H1 (cell line): ENCODE measurements at regions not wholly inside any gene's neighbourhood (a gene's known extent, or its start where the extent isn't known, plus 50 kb on each side); places are given as distances from the start of the nearest gene placed in this dataset.

Source experiments
- CTCF ChIA-PET: fragments of 300-600 bp; sonication (Branson Sonifier 250); formaldehyde crosslinking; loops from one replicate; lab custom pipeline; 2021; ENCODE audit not compliant: partially characterized antibody; lab: Charles Lee
- POLR2A ChIA-PET: fragments of 300-600 bp; sonication (Branson Sonifier 250); formaldehyde crosslinking; loops from one replicate; lab custom pipeline; 2021; ENCODE audit warnings: inconsistent platforms; ENCODE audit not compliant: partially characterized antibody; lab: Charles Lee
- DNase-seq, 2 experiments: peaks; one replicate each; pipeline versions ENCODE4 v3.0.0 to v3.0.0-alpha.2; 2010 to 2022; ENCODE audit warnings: low spot score in 2 of 2, low read depth in 1 of 2, mixed read lengths in 1 of 2
- FAIRE-seq: peaks from 2 replicates; lab custom pipeline; 2011; peaks lifted over from hg19 to GRCh38; lab: Jason Lieb, UNC
- H2AFZ ChIP-seq: 2 replicates; pipeline ENCODE4 v1.8.1; 2012; ENCODE audit warnings: low read length, inconsistent platforms
- H2AK5ac ChIP-seq: 2 replicates; pipeline ENCODE4 v1.6.1; 2013; ENCODE audit warnings: low read depth, low read length
- H2BK120ac ChIP-seq: replicated peaks from 2 replicates; pipeline ENCODE3; 2013; ENCODE audit warnings: low read depth, low read length, inconsistent platforms
- H2BK12ac ChIP-seq: 2 replicates; pipeline ENCODE4 v1.6.1; 2013; ENCODE audit warnings: low read depth, low read length
- H2BK15ac ChIP-seq: 2 replicates; pipeline ENCODE4 v1.6.1; 2013; ENCODE audit warnings: low read length
- H2BK20ac ChIP-seq: 2 replicates; pipeline ENCODE4 v1.6.1; 2013; ENCODE audit warnings: low read length
- H2BK5ac ChIP-seq: 2 replicates; pipeline ENCODE4 v1.6.1; 2013; ENCODE audit warnings: low read depth, low read length
- H3K14ac ChIP-seq: 2 replicates; pipeline ENCODE4 v1.6.1; 2013; ENCODE audit warnings: inconsistent platforms; ENCODE audit not compliant: insufficient read length
- H3K18ac ChIP-seq: 2 replicates; pipeline ENCODE4 v1.6.1; 2013; ENCODE audit warnings: low read length; ENCODE audit errors: extremely low read depth
- H3K23ac ChIP-seq: 2 replicates; pipeline ENCODE4 v1.6.1; 2013; ENCODE audit warnings: inconsistent platforms; ENCODE audit not compliant: insufficient read length
- H3K23me2 ChIP-seq: 2 replicates; pipeline ENCODE4 v1.6.1; 2013; ENCODE audit warnings: low read depth, low read length
- H3K27ac ChIP-seq: 2 replicates; pipeline ENCODE4 v1.6.1; 2011; ENCODE audit warnings: low read depth, low read length, inconsistent platforms
- H3K27me3 ChIP-seq, 4 experiments: replicated peaks in 1 of 4; 1 replicate in 1 of 4; 2 replicates in 3 of 4; pipeline versions ENCODE4 v1.6.1 to v1.8.1; 2011 to 2013; ENCODE audit warnings: low read length in 3 of 4, mild to moderate bottlenecking in 3 of 4, inconsistent platforms in 2 of 4, mixed read lengths in 2 of 4, moderate library complexity in 1 of 4; ENCODE audit not compliant: control insufficient read depth in 3 of 4, insufficient read depth in 3 of 4; ENCODE audit errors: extremely low read depth in 1 of 4
- H3K36me3 ChIP-seq, 4 experiments: 2 replicates each; pipeline versions ENCODE4 v1.6.1 to v1.8.1; 2011 to 2013; ENCODE audit warnings: mild to moderate bottlenecking in 4 of 4, low read length in 3 of 4, moderate library complexity in 2 of 4, control low read depth in 1 of 4, inconsistent platforms in 1 of 4; ENCODE audit not compliant: insufficient read depth in 4 of 4, control insufficient read depth in 2 of 4
- H3K4ac ChIP-seq: replicated peaks from 2 replicates; pipeline ENCODE3; 2013; ENCODE audit warnings: low read length, low read depth, mixed read lengths, inconsistent platforms; ENCODE audit not compliant: insufficient read length
- H3K4me1 ChIP-seq, 4 experiments: replicated peaks in 1 of 4; 1 replicate in 1 of 4; 2 replicates in 3 of 4; pipeline versions ENCODE4 v1.6.1 to v1.8.1; 2011 to 2013; ENCODE audit warnings: low read length in 3 of 4, inconsistent platforms in 2 of 4, mixed read lengths in 1 of 4; ENCODE audit not compliant: insufficient read depth in 4 of 4, control insufficient read depth in 3 of 4
- H3K4me2 ChIP-seq, 2 experiments: 2 replicates each; pipeline versions ENCODE4 v1.6.1 to v1.8.1; 2011 to 2013; ENCODE audit warnings: low read depth in 2 of 2, low read length in 2 of 2, control low read depth in 1 of 2, inconsistent platforms in 1 of 2, mild to moderate bottlenecking in 1 of 2; ENCODE audit not compliant: insufficient read depth in 1 of 2
- H3K4me3 ChIP-seq, 4 experiments: fragments of 200-600, 300-600 bp in 1 of 4; sonication (generic), shearing (Covaris generic), sonication (Bioruptor Twin) in 1 of 4; 2 replicates each; pipeline versions ENCODE4 v1.5.1 to v1.8.1; 2011 to 2016; ENCODE audit warnings: low read length in 4 of 4, low read depth in 3 of 4, control low read depth in 2 of 4, inconsistent platforms in 2 of 4, mild to moderate bottlenecking in 2 of 4, mixed read lengths in 1 of 4, moderate library complexity in 1 of 4; ENCODE audit not compliant: insufficient read depth in 2 of 4; ENCODE audit errors: extremely low read depth in 1 of 4
- H3K56ac ChIP-seq: replicated peaks from 2 replicates; pipeline ENCODE3; 2013; ENCODE audit warnings: low read depth, mild to moderate bottlenecking, mixed read lengths, low read length, inconsistent platforms; ENCODE audit not compliant: insufficient read length
- H3K79me1 ChIP-seq: 2 replicates; pipeline ENCODE4 v1.6.1; 2013; ENCODE audit warnings: low read depth, low read length, control low read depth
- H3K79me2 ChIP-seq, 2 experiments: 2 replicates each; pipeline versions ENCODE4 v1.6.1 to v1.8.1; 2012 to 2013; ENCODE audit warnings: low read length in 2 of 2, mild to moderate bottlenecking in 2 of 2, inconsistent platforms in 1 of 2; ENCODE audit not compliant: insufficient read depth in 2 of 2, control insufficient read depth in 1 of 2
- H3K9ac ChIP-seq, 4 experiments: replicated peaks in 1 of 4; 1 replicate in 1 of 4; 2 replicates in 3 of 4; pipeline versions ENCODE4 v1.6.1 to v1.8.1; 2011 to 2013; ENCODE audit warnings: low read depth in 3 of 4, low read length in 3 of 4, control low read depth in 2 of 4, mild to moderate bottlenecking in 2 of 4, moderate library complexity in 2 of 4, inconsistent platforms in 1 of 4; ENCODE audit errors: extremely low read depth in 1 of 4
- H3K9me3 ChIP-seq, 2 experiments: 2 replicates each; pipeline versions ENCODE4 v1.6.1 to v1.8.1; 2012 to 2013; ENCODE audit warnings: mild to moderate bottlenecking in 2 of 2, moderate library complexity in 2 of 2, control low read depth in 1 of 2, inconsistent platforms in 1 of 2, low read depth in 1 of 2, low read length in 1 of 2, mixed read lengths in 1 of 2; ENCODE audit not compliant: insufficient read depth in 2 of 2
- H4K20me1 ChIP-seq, 2 experiments: replicated peaks in 1 of 2; 2 replicates each; pipeline versions ENCODE3 to v1.8.1; 2011 to 2013; ENCODE audit warnings: inconsistent platforms in 2 of 2, low read length in 2 of 2, mild to moderate bottlenecking in 1 of 2; ENCODE audit not compliant: insufficient read depth in 2 of 2, control insufficient read depth in 1 of 2
- H4K5ac ChIP-seq: 2 replicates; pipeline ENCODE4 v1.6.1; 2013; ENCODE audit warnings: low read length, low read depth, mixed read lengths, inconsistent platforms; ENCODE audit not compliant: insufficient read length
- H4K8ac ChIP-seq: 2 replicates; pipeline ENCODE4 v1.8.0; 2013; ENCODE audit warnings: mild to moderate bottlenecking, moderate library complexity, low read length, inconsistent platforms; ENCODE audit not compliant: insufficient read depth; ENCODE audit errors: extremely low read depth
- H4K91ac ChIP-seq: replicated peaks from 2 replicates; pipeline ENCODE3; 2013; ENCODE audit warnings: low read length, mixed read lengths, inconsistent platforms; ENCODE audit not compliant: insufficient read length
- BACH1 ChIP-seq: IDR thresholded peaks from 2 replicates; pipeline ENCODE4 v1.6.1; 2012; ENCODE audit warnings: low read length, improper control_type of control experiment
- CBX8 ChIP-seq: fragments of 300-800, 300-1000 bp; sonication (generic); IDR thresholded peaks from 2 replicates; pipeline ENCODE4 v1.7.1; 2016; ENCODE audit warnings: low read depth, low read length, borderline replicate concordance
- CREB1 ChIP-seq: IDR thresholded peaks from 2 replicates; pipeline ENCODE4 v1.6.1; 2012; ENCODE audit warnings: inconsistent platforms
- EP300 ChIP-seq, 2 experiments: IDR thresholded peaks; 1 replicate in 1 of 2; 2 replicates in 1 of 2; pipeline ENCODE4 v1.6.1; 2011 to 2012; ENCODE audit warnings: low read depth in 2 of 2, low read length in 2 of 2, mild to moderate bottlenecking in 2 of 2, borderline replicate concordance in 1 of 2, inconsistent platforms in 1 of 2, moderate library complexity in 1 of 2
- FOSL1 ChIP-seq: IDR thresholded peaks from 2 replicates; pipeline ENCODE4 v1.6.1; 2011; ENCODE audit warnings: mild to moderate bottlenecking, low read depth, low read length, moderate library complexity; ENCODE audit not compliant: insufficient read depth
- HDAC2 ChIP-seq, 2 experiments: fragments of 300-600 bp in 1 of 2; sonication (generic) in 1 of 2; IDR thresholded peaks; 2 replicates each; pipeline ENCODE4 v1.6.1; 2011 to 2012; ENCODE audit warnings: low read depth in 2 of 2, low read length in 2 of 2, mild to moderate bottlenecking in 2 of 2, moderate library complexity in 2 of 2, borderline replicate concordance in 1 of 2, inconsistent platforms in 1 of 2
- HDAC6 ChIP-seq: IDR thresholded peaks from one replicate; pipeline ENCODE4 v1.7.1; 2012; ENCODE audit warnings: low read depth, mild to moderate bottlenecking, inconsistent platforms, low read length, moderate library complexity
- JUND ChIP-seq: IDR thresholded peaks from 2 replicates; pipeline ENCODE4 v1.6.1; 2011; ENCODE audit warnings: mild to moderate bottlenecking, improper control_type of control experiment, low read length
- KDM1A ChIP-seq: fragments of 200-600, 300-600 bp; sonication (generic); IDR thresholded peaks from 2 replicates; pipeline ENCODE4 v1.7.1; 2016; ENCODE audit warnings: mild to moderate bottlenecking, low read length, borderline replicate concordance
- KDM4A ChIP-seq: IDR thresholded peaks from one replicate; pipeline ENCODE4 v1.7.1; 2012; ENCODE audit warnings: low read depth, mild to moderate bottlenecking, moderate library complexity, low read length, inconsistent platforms; ENCODE audit not compliant: severe bottlenecking
- POLR2A ChIP-seq, 2 experiments: IDR thresholded peaks; 1 replicate in 1 of 2; 2 replicates in 1 of 2; pipeline ENCODE4 v1.6.1; 2011; ENCODE audit warnings: low read depth in 2 of 2, low read length in 2 of 2, mild to moderate bottlenecking in 2 of 2; ENCODE audit errors: control extremely low read depth in 1 of 2
- RBBP5 ChIP-seq: IDR thresholded peaks from 2 replicates; pipeline ENCODE4 v1.7.1; 2012; ENCODE audit warnings: low read depth, mild to moderate bottlenecking, inconsistent platforms, low read length, moderate library complexity, borderline replicate concordance
- RNF2 ChIP-seq: fragments of 200-900, 300-1000 bp; sonication (generic); IDR thresholded peaks from 2 replicates; pipeline ENCODE4 v1.7.1; 2016; ENCODE audit warnings: borderline replicate concordance, low read depth, mild to moderate bottlenecking, antibody characterized with exemption, low read length; ENCODE audit not compliant: poor library complexity, severe bottlenecking; ENCODE audit errors: missing control alignments
- SP2 ChIP-seq: IDR thresholded peaks from 2 replicates; pipeline ENCODE4 v1.6.1; 2012; ENCODE audit warnings: mild to moderate bottlenecking, low read length, inconsistent platforms
- SRF ChIP-seq: IDR thresholded peaks from 2 replicates; pipeline ENCODE4 v1.6.1; 2011; ENCODE audit warnings: mild to moderate bottlenecking, low read depth, low read length, moderate library complexity
- WGBS, 2 experiments: shearing (Covaris generic) in 1 of 2; methylation state at CpG; one replicate each; pipeline versions ENCODE4 v1.1.6 to v1.1.7; 2013 to 2015; ENCODE audit warnings: low lambda C conversion rate in 2 of 2, mixed read lengths in 2 of 2, inconsistent platforms in 1 of 2, low coverage in 1 of 2, missing lambda C conversion rate in 1 of 2; ENCODE audit not compliant: insufficient replicate concordance in 2 of 2, insufficient coverage in 1 of 2, insufficient read length in 1 of 2; ENCODE audit errors: extremely low coverage in 1 of 2, missing lambda C conversion rate in 1 of 2; 5-methylcytosine and 5-hydroxymethylcytosine counted together

DNA sequence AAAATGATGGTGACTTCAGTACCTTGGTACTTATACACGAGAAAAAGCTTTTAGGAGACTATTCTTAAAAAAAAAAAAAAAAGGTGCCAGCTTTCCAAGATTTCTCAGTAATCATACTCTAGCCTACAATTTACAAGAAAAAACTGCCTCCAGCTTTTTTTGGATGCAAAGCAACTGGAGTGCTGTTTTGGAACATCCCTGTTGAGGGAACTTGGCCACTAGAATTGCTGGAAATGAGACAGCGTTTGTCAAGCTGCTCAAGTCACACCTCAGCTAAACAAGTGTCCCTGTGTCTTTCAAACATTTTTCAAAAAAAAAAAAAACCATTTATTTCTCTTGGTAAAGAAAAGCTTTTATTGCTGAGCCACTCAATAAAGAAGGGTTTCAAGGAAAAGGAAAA, 413.1 kb upstream of the ARGLU1 start:
- no peak overlapping the region for H3K14ac ChIP-seq
- H2AFZ ChIP-seq = no peak overlapping the region
- H3K79me1 ChIP-seq = no peaks in the 10 kb centered on the region
- H3K4me3 ChIP-seq = no peak overlapping the region
- no peaks in the 10 kb centered on the region for H3K23me2 ChIP-seq
- ChIA-PET CTCF (interaction anchor here (0.6 to 0.7 kb wide), 2 partner anchors 42 to 109 kb away, joined by 3 to 5 read pairs; no protein-coding TSS in a partner anchor), POLR2A (no interaction called here)
- no peak overlapping the region for H3K18ac ChIP-seq
- H3K27ac ChIP-seq = no peak overlapping the region
- no peak overlapping the region for H4K5ac ChIP-seq
- H3K4me1 ChIP-seq = 0 out of 7 replicates have a peak, but pooled peaks cover 0 to 2% (median 0%) of the 10 kb centered on the region in 4 experiments
- H3K9ac ChIP-seq = no peak overlapping the region
- DNase-seq (no peak), FAIRE-seq (no peak)
- no peak overlapping the region for H2BK12ac ChIP-seq
- no peaks in the 10 kb centered on the region for H3K9me3 ChIP-seq
- H3K4ac ChIP-seq = no peak overlapping the region
- no peak overlapping the region for H2AK5ac ChIP-seq
- H4K20me1 ChIP-seq = no peaks in the 10 kb centered on the region
- no peak overlapping the region for H2BK20ac ChIP-seq
- H3K4me2 ChIP-seq = no peak overlapping the region
- H3K56ac ChIP-seq = no peak overlapping the region
- H3K23ac ChIP-seq = no peak overlapping the region
- 89% methylated on average over 2 of the region's 2 CpGs; no CpG with 5 or more reads in 1 of the 2 experiments for WGBS, 2 experiments
- no peak overlapping the region for H4K91ac ChIP-seq
- no peak overlapping the region for H4K8ac ChIP-seq
- H2BK15ac ChIP-seq = no peak overlapping the region
- no peak overlapping the region for H2BK120ac ChIP-seq
- no peaks in the 10 kb centered on the region for H3K36me3 ChIP-seq
- no peaks in the 10 kb centered on the region for H3K79me2 ChIP-seq
- H3K27me3 ChIP-seq = no peaks in the 10 kb centered on the region
- no peak overlapping the region for H2BK5ac ChIP-seq
- TF ChIP-seq BACH1 (no peak), KDM4A (no peak), HDAC6 (no peak), SRF (no peak), POLR2A (IDR thresholded peaks at IDR 0.05; ENCODE audit: control extremely low read depth in 1 of 2, low read depth in 2 of 2, low read length in 2 of 2) (no peak), JUND (no peak), SP2 (no peak), RNF2 (no peak), KDM1A (no peak), EP300 (IDR thresholded peaks at IDR 0.05; ENCODE audit: borderline replicate concordance in 1 of 2, low read depth in 2 of 2, low read length in 2 of 2) (no peak), CBX8 (no peak), RBBP5 (no peak), FOSL1 (no peak), CREB1 (no peak), HDAC2 (IDR thresholded peaks at IDR 0.05; ENCODE audit: borderline replicate concordance in 1 of 2, low read depth in 2 of 2, low read length in 2 of 2) (no peak)
